ENCODE measurements at regions not wholly inside any gene's neighbourhood (a gene's known extent, or its start where the extent isn't known, plus 50 kb on each side); places are given as distances from the start of the nearest gene placed in this dataset.

DNA sequence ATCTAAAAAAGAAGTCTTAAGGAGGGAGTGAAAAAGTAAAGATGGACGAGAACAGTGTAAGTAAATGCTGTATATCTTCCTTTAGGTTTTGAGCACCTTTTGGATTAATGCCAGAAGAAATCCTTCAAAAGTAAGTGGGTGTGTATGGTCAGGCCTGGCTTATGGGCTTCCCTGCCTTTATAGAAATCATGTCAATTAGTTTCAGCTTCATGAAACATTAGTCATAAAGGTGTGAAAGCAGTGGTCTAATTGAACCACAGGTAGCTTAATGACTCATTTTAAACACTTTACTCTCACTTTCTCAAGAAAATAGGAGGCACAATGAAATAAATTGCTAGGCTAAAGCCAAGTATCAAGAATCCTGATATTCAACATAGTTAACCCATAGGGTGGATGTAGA is 467.4 kb upstream of the DPPA4 start:
- TF ChIP-seq GATA3 (IDR thresholded peaks at IDR 0.05; ENCODE audit: low read depth, low read length) (no peak), GATA2 (IDR thresholded peaks at IDR 0.05; ENCODE audit: low read depth, low read length) (no peak)

DNA sequence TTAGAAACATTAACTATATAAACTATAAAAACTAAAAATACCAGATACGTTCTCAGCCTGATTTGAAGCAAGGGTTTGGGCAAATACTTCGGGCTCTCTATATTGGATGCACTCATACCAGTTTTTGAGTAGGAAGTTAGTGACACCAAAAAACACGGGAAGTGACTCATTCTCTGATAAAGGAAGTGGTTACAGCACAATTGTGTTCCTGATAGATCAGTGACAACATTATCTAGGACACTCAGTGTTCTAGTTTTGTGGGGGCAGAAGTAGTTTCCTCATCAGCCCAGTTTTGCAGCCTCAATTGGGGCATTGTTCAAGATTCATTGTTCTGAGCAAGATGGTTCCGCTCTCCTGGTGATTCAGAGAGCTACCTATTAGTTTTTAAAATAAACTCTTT is 469.6 kb upstream of the DPPA4 start:
- TF ChIP-seq GATA3 (IDR thresholded peaks at IDR 0.05; ENCODE audit: low read depth, low read length) (no peak), GATA2 (IDR thresholded peaks at IDR 0.05; ENCODE audit: low read depth, low read length) (no peak)

DNA sequence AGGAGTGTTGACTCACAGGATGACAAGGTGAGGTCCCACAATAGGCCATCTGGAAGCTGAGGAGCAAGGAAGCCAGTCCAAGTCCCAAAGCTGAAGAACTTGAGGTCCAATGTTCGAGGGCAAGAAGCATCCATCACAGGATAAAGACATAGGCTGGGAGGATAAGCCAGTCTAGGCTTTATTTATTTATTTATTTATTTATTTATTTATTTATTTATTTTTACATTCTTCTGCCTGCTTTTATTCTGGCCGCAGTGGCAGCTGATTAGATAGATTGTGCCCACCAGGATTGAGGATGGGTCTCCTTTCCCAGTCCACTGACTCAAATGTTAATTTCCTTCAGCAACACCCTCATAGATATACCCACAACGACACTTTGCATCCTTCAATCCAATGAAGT is 472.2 kb upstream of the DPPA4 start:
- no peak for TF ChIP-seq GATA2 (IDR thresholded peaks at IDR 0.05; ENCODE audit: low read depth, low read length)
- TF ChIP-seq GATA3 (IDR thresholded peaks at IDR 0.05; ENCODE audit: low read depth, low read length): no peak

DNA sequence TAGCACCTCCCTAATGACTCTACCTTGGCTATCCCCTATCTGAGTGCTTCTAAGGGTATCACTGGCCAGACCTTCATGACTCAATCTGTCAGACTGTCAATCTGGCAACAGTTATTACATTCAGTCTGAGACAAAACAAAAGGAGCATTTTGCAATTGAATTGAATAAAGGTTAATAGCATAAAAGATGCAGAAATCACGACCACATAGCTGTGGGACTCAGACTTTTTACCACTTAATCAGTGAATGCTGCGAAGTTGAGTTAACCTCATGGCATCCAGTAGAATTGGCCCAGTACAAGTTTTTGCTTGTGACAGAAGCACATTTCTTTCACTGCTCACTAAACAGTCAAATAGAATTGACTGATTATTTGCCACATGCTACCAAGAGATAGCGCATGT is 480.7 kb upstream of the DPPA4 start:
- TF ChIP-seq GATA2 (IDR thresholded peaks at IDR 0.05; ENCODE audit: low read depth, low read length): no peak
- TF ChIP-seq GATA3 (IDR thresholded peaks at IDR 0.05; ENCODE audit: low read depth, low read length): no peak

DNA sequence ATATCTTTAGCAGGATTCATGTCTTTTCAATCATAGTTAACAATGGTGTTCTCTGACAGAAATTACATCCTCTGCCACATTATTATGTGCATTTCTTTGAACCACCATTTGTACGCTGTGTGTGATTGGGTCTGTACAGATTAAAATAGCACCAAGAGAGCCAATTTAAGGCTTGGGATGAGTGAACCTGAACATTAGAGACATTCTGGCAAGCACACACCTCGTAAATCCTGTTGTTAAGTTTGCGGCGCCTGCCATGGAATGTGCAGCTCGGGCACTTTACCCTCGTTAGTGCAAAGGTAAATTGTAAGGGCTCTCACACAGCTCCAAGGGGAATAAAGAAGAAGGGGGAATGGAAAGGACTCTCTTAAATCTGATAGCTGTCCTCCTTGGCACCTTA is 482.4 kb upstream of the DPPA4 start:
- TF ChIP-seq GATA2 (IDR thresholded peaks at IDR 0.05; ENCODE audit: low read depth, low read length): no peak
- no peak for TF ChIP-seq GATA3 (IDR thresholded peaks at IDR 0.05; ENCODE audit: low read depth, low read length)

DNA sequence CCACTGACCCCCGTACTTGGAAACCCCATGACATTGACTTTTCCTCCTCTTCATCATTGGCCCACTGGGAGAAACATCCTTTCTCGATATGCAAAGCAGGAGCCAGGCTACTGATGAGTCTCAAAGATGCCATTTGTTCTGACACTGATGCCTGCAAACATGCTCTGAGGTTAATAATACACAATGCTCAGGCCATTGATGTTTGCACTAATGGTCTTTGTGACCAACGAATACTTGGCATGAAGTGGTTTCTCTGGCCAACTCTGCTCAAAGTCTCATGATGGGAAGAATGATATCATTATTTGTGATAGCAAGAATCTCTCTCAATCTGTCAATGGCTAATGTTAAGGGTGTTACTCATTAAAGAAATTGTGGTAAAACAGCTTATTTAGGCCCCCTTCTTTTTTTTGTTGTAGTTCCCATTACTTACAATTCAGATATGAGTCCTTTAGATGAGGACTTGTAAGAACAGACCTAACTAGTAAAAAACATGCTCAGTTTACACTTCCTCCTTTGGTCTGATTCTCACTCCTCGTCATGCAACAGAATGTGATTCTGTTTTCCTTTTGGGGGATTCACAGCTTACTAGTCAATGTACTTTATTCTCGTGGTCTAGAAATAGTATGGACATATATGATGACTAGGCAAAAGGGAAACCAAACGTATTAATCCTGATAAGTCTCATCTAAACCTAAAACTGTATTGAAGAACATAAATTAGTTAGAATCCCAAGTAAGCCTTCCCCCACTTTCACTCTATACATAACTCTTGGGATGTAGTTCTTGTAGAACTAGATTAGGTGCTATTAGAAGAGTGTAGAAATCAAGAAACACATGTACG is 488.8 kb upstream of the DPPA4 start:
- TF ChIP-seq GATA3 (IDR thresholded peaks at IDR 0.05; ENCODE audit: low read depth, low read length): no peak
- no peak for TF ChIP-seq GATA2 (IDR thresholded peaks at IDR 0.05; ENCODE audit: low read depth, low read length)

DNA sequence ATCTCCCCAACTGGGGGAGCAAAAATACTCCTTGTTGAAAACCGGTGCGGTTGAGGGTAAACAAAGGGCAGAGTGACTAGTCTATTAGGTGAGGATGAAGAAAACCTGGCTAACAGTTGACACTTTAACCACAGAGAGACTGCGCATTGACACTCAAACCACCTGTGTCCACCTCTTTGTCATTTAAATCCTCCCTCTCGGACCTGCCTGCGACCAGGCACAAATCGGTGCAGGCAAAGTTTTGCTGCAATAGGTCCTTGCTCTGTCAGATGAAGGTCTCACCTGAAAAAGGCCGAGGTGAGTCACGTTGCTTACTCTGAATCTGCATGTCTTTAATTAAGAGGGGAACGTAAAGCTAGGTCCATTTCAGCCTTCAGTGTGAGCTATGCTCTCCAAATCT is 494.1 kb upstream of the DPPA4 start:
- TF ChIP-seq GATA2 (IDR thresholded peaks at IDR 0.05; ENCODE audit: low read depth, low read length) (no peak), GATA3 (IDR thresholded peaks at IDR 0.05; ENCODE audit: low read depth, low read length) (no peak)

DNA sequence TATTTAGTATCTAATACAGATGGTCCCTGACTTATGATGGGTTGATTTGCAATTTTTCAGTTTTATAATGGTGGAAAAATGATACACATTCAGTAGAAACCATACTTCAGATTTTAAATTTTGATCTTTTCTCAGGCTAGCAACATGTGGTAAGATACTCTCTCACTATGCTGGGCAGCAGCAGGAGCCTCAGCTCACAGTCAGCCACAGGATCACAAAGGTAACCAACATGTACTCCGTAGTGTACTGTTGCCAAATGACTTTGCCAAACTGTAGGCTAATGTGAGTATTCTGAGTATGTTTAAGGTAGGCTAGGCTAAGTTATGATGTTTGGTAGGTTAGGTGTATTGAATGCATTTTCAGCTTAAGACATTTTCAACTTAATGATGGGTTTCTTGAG is 498.6 kb upstream of the DPPA4 start:
- no peak for TF ChIP-seq GATA3 (IDR thresholded peaks at IDR 0.05; ENCODE audit: low read depth, low read length)
- no peak for TF ChIP-seq GATA2 (IDR thresholded peaks at IDR 0.05; ENCODE audit: low read depth, low read length)

DNA sequence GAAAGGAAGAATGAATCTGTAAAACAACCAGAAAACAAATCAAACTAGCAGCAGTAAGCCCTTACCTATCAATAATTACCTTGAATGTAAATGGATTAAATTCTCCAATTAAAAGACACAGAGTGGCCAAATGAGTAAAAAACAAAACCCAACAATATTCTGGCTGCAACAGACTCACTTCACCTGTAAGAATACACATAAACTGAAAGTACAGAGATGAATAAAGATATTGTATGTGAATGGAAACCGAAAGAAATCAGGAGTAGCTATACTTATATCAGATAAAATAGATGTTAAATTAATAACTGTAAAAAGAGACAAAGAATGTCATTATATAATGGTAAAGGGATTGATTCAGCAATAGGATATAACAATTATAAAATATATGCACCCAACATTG is 514.5 kb upstream of the DPPA4 start:
- TF ChIP-seq GATA2 (IDR thresholded peaks at IDR 0.05; ENCODE audit: low read depth, low read length): no peak
- TF ChIP-seq GATA3 (IDR thresholded peaks at IDR 0.05; ENCODE audit: low read depth, low read length): no peak

DNA sequence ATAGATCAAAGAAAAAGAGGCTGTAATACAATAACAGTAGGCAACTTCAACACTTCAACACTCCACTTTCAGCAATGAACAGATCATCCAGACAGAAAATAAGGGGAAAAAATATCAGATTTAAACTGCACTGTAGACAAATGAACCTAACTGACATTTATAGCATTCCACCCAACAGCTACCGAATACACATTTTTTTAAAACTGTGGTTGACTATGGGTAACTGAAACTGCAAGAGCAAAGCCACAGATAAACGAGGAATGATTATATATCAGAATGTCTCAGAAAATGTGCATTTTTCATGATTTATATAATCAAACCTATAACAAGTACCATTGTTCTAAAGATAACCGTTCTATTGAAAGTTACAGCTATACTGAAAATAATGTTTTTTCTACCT is 514.9 kb upstream of the DPPA4 start:
- TF ChIP-seq GATA3 (IDR thresholded peaks at IDR 0.05; ENCODE audit: low read depth, low read length): no peak
- no peak for TF ChIP-seq GATA2 (IDR thresholded peaks at IDR 0.05; ENCODE audit: low read depth, low read length)

DNA sequence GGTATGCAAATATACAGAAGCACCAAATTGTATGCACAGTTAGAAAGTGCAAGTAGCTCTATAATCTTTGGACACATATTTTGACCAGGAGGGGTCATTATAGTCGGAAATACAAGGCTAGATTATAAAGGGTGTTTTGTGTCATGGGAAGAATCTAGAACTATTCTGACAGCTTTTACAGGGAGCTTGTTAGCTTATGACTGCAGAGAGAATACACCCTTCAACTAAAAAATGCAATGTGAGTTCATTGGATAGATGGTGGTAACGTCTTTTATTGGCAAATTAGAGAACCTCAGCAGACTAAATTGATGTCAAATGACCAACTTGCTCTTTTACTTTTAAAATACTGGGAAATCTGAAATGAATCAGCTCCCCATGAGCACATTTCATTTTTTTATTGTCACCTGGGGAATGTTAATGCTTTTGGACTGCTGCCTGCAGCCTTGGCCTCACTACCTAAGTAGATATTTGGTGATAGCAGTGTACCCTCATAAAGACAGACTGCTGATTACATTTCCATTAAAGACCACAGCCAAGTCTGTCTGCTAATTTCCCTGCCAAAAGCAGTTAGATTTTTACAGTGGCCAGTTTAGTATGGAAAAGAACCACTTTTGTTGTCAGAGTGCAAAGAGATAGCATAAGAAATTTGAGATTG is 515.9 kb upstream of the DPPA4 start:
- TF ChIP-seq GATA2 (IDR thresholded peaks at IDR 0.05; ENCODE audit: low read depth, low read length): no peak
- no peak for TF ChIP-seq GATA3 (IDR thresholded peaks at IDR 0.05; ENCODE audit: low read depth, low read length)

DNA sequence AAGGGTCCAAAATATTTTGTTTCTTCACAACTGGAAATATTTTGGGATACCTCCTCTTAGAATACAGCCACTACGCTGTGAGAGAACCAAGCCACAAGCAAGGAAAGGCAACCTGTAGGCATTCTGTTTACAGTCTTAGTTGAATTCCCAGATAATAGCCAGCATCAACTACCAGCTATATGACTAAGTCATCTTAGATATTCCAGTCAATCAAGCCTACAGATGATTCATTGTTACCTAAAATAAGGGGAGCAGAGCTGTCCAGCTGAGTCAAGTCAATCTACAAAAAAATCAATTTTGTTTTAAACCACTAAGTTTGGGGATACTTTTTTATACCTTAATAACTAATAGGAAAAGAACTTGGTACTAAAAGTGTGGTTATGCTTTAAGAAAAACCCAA is 526.4 kb upstream of the DPPA4 start:
- no peak for TF ChIP-seq GATA2 (IDR thresholded peaks at IDR 0.05; ENCODE audit: low read depth, low read length)
- no peak for TF ChIP-seq GATA3 (IDR thresholded peaks at IDR 0.05; ENCODE audit: low read depth, low read length)

DNA sequence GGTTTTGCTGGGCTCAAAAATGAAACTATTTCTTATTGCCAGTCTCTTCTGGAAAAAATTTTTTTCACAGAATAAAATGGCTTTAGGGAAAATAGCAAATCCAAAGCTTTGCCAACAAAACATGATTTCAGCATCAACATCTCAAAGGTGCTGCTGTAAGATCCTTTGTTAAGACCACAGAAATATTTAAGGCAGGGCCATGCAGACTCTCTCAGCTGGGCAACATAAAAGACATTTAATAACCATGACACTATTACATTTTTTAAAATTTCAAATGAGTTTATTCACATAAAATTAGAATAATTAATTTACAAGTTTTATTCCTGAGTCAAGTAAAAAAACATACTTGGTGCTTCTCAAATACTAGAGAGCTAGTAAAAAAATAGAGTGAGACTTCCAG is 527.1 kb upstream of the DPPA4 start:
- TF ChIP-seq GATA2 (IDR thresholded peaks at IDR 0.05; ENCODE audit: low read depth, low read length): no peak
- no peak for TF ChIP-seq GATA3 (IDR thresholded peaks at IDR 0.05; ENCODE audit: low read depth, low read length)

DNA sequence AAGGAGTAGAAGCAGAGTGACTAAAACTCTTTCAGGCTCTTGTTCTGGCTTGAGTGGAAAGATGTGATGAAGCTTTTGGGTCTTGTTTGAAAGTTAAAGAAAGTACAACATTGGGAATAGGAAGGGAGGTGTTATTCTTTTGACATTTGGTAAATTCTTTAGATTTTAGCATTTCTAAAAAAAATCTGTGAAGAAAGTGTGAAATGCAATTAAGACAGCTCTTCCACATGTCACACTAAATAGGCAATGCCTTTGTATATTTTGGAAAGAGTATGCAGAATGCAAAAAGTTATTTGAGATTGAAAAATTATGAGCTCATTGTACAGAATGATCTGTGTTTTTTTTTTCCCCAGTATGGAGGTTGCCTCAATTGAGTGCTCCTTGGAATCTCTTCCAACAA is 532.2 kb upstream of the DPPA4 start:
- no peak for TF ChIP-seq GATA2 (IDR thresholded peaks at IDR 0.05; ENCODE audit: low read depth, low read length)
- TF ChIP-seq GATA3 (IDR thresholded peaks at IDR 0.05; ENCODE audit: low read depth, low read length): no peak

Measured in SH-SY5Y (cell line).